22Rv1 (cell line): ENCODE measurements at regions not wholly inside any gene's neighbourhood (a gene's known extent, or its start where the extent isn't known, plus 50 kb on each side); places are given as distances from the start of the nearest gene placed in this dataset.

Source experiments
- ZFX ChIP-seq: fragments of 450-650 bp; IDR thresholded peaks from 2 replicates; pipeline ENCODE4 v1.6.1; 2017; ENCODE audit warnings: antibody characterized with exemption, borderline replicate concordance
- TF ChIP-seq, protein P1 (sequence below): fragments of 450-650 bp; IDR thresholded peaks from 2 replicates; pipeline ENCODE4 v1.5.1; 2017; ENCODE audit warnings: mild to moderate bottlenecking

DNA sequence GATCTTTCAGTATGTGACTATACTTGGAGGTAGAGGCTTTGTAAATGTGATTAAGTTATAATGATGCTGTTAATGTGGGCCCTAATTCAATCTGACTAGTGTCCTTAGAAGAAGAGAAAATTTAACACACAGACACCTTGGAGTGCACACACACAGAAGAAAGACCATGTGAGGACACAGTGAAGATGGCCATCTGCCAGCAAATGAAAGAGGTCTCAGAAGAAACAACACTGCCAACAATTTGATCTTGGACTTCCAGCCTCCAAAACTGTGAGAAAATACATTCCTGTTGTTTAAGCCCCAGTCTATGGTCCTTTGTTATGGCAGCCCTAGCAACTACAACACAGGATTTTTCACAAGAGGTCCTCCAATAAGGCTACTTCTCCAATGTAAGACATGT, 120.9 kb upstream of the ABCB5 start:
- TF ChIP-seq, protein P1, sequence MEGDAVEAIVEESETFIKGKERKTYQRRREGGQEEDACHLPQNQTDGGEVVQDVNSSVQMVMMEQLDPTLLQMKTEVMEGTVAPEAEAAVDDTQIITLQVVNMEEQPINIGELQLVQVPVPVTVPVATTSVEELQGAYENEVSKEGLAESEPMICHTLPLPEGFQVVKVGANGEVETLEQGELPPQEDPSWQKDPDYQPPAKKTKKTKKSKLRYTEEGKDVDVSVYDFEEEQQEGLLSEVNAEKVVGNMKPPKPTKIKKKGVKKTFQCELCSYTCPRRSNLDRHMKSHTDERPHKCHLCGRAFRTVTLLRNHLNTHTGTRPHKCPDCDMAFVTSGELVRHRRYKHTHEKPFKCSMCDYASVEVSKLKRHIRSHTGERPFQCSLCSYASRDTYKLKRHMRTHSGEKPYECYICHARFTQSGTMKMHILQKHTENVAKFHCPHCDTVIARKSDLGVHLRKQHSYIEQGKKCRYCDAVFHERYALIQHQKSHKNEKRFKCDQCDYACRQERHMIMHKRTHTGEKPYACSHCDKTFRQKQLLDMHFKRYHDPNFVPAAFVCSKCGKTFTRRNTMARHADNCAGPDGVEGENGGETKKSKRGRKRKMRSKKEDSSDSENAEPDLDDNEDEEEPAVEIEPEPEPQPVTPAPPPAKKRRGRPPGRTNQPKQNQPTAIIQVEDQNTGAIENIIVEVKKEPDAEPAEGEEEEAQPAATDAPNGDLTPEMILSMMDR: no peak
- TF ChIP-seq ZFX: no peak
